Ecto neural progenitor cell (in vitro differentiated cells): ENCODE measurements at regions not wholly inside any gene's neighbourhood (a gene's known extent, or its start where the extent isn't known, plus 50 kb on each side); places are given as distances from the start of the nearest gene placed in this dataset.
A peak's percentile ranks its signal among the peaks of the same experiment; 100 is the strongest.

ENCODE experiments used
- DNase-seq: peaks from one replicate; pipeline ENCODE4 v3.0.0-alpha.2; 2018; ENCODE audit warnings: low spot score

- no peak for DNase-seq
Observed at GRCh38 chr9:109830545-109830944, 50.5 kb downstream of the PALM2AKAP2 start.

GRCh38 chr9:109831998-109832658 lies 52.1 kb downstream of the PALM2AKAP2 start:
- no peak for DNase-seq

GRCh38 chr9:109834855-109835254 lies 54.9 kb downstream of the PALM2AKAP2 start:
- no peak for DNase-seq

- DNase-seq, result no peak
Observed at GRCh38 chr9:109843641-109844040, 63.6 kb downstream of the PALM2AKAP2 start.

- no peak for DNase-seq
Observed at GRCh38 chr9:109845226-109845625, 65.2 kb downstream of the PALM2AKAP2 start.

- DNase-seq, result no peak
Observed at GRCh38 chr9:109846776-109847175, 66.8 kb downstream of the PALM2AKAP2 start.

- no peak for DNase-seq
Observed at GRCh38 chr9:109852556-109852955, 72.6 kb downstream of the PALM2AKAP2 start.

GRCh38 chr9:109855540-109855939 lies 75.5 kb downstream of the PALM2AKAP2 start:
- DNase-seq, result no peak

GRCh38 chr9:109856785-109857184 lies 76.8 kb downstream of the PALM2AKAP2 start:
- peak; percentile 51 for DNase-seq

- no peak for DNase-seq
Observed at GRCh38 chr9:109857336-109857735, 77.3 kb downstream of the PALM2AKAP2 start.

GRCh38 chr9:109859447-109859846 lies 79.4 kb downstream of the PALM2AKAP2 start:
- DNase-seq, result no peak

GRCh38 chr9:109860521-109860920 lies 80.5 kb downstream of the PALM2AKAP2 start:
- DNase-seq, result no peak

GRCh38 chr9:109861499-109861898 lies 81.5 kb downstream of the PALM2AKAP2 start:
- no peak for DNase-seq

- DNase-seq, result no peak
Observed at GRCh38 chr9:109861918-109862317, 81.9 kb downstream of the PALM2AKAP2 start.

- no peak for DNase-seq
Observed at GRCh38 chr9:109862452-109862851, 82.5 kb downstream of the PALM2AKAP2 start.

- no peak for DNase-seq
Observed at GRCh38 chr9:109863961-109864360, 84.0 kb downstream of the PALM2AKAP2 start.

- DNase-seq, result no peak
Observed at GRCh38 chr9:109865521-109865920, 85.5 kb downstream of the PALM2AKAP2 start.

- DNase-seq, result no peak
Observed at GRCh38 chr9:109868207-109868606, 88.2 kb downstream of the PALM2AKAP2 start.

GRCh38 chr9:109868722-109869121 lies 88.7 kb downstream of the PALM2AKAP2 start:
- DNase-seq, result no peak

GRCh38 chr9:109870365-109870764 lies 90.4 kb downstream of the PALM2AKAP2 start:
- no peak for DNase-seq

- DNase-seq, result no peak
Observed at GRCh38 chr9:109872901-109873300, 92.9 kb downstream of the PALM2AKAP2 start.

GRCh38 chr9:109875495-109876129 lies 95.6 kb downstream of the PALM2AKAP2 start:
- DNase-seq, result no peak

- peak; percentile 60 for DNase-seq
Observed at GRCh38 chr9:109880276-109881169, 100.5 kb downstream of the PALM2AKAP2 start.
